Natural killer cell (primary cell): ENCODE measurements at regions not wholly inside any gene's neighbourhood (a gene's known extent, or its start where the extent isn't known, plus 50 kb on each side); places are given as distances from the start of the nearest gene placed in this dataset.

ENCODE experiments used
- ATAC-seq, 3 donors: fragments of 150-1000 bp in 2 of 3; fragments of 200-7000 bp in 1 of 3; cut with Tn5 transposase; 1 replicate in 1 of 3; 2 replicates in 2 of 3; pipeline ENCODE4 v1.10.0; 2021; ENCODE audit warnings: mild to moderate bottlenecking in 2 of 3, moderate library complexity in 2 of 3
- DNase-seq, 2 donors: peaks; one replicate each; pipeline versions ENCODE4 v3.0.0 to v3.0.0-alpha.2; 2013 to 2021; ENCODE audit warnings: mixed read lengths in 1 of 2
- H3K27ac ChIP-seq: one replicate; pipeline ENCODE4 v1.5.1; 2013; ENCODE audit warnings: mild to moderate bottlenecking, low read length
- H3K27me3 ChIP-seq: one replicate; pipeline ENCODE4 v1.6.1; 2013; ENCODE audit warnings: low read length; ENCODE audit not compliant: control insufficient read depth, insufficient read depth
- H3K36me3 ChIP-seq: one replicate; pipeline ENCODE4 v1.6.1; 2013; ENCODE audit warnings: low read length; ENCODE audit not compliant: control insufficient read depth, insufficient read depth
- H3K4me1 ChIP-seq: one replicate; pipeline ENCODE4 v1.6.1; 2013; ENCODE audit warnings: low read length; ENCODE audit not compliant: control insufficient read depth, insufficient read depth
- H3K4me3 ChIP-seq: one replicate; pipeline ENCODE4 v1.5.1; 2013; ENCODE audit warnings: low read length
- H3K9me3 ChIP-seq: one replicate; pipeline ENCODE4 v1.6.1; 2013; ENCODE audit warnings: low read length; ENCODE audit not compliant: control insufficient read depth, insufficient read depth
- H3K27ac Mint-ChIP-seq, 2 donors: one replicate each; pipeline ENCODE4 v1.8.0; 2022; ENCODE audit warnings: mild to moderate bottlenecking in 2 of 2, mixed read lengths in 2 of 2, moderate library complexity in 1 of 2
- H3K27me3 Mint-ChIP-seq, 2 donors: one replicate each; pipeline ENCODE4 v1.8.0; 2022; ENCODE audit warnings: low read depth in 2 of 2, mixed read lengths in 2 of 2
- H3K36me3 Mint-ChIP-seq: one replicate; pipeline ENCODE4 v1.8.0; 2022; ENCODE audit warnings: mixed read lengths
- H3K4me1 Mint-ChIP-seq, 2 donors: one replicate each; pipeline ENCODE4 v1.8.0; 2022; ENCODE audit warnings: mixed read lengths in 2 of 2
- H3K4me3 Mint-ChIP-seq: one replicate; pipeline ENCODE4 v1.8.0; 2022; ENCODE audit warnings: mild to moderate bottlenecking, moderate library complexity, mixed read lengths
- H3K9me3 Mint-ChIP-seq, 2 donors: one replicate each; pipeline ENCODE4 v1.8.0; 2022; ENCODE audit warnings: mixed read lengths in 2 of 2
- CTCF ChIP-seq: fragments of 200-600 bp; IDR thresholded peaks from one replicate; pipeline ENCODE4 v1.8.0; 2022; ENCODE audit warnings: antibody characterized with exemption
- WGBS: methylation state at CpG from one replicate; pipeline ENCODE4 v1.1.7; 2013; ENCODE audit warnings: missing lambda C conversion rate; ENCODE audit not compliant: insufficient coverage; 5-methylcytosine and 5-hydroxymethylcytosine counted together
- intact Hi-C: fragments of 100-400 bp; cut with micrococcal nuclease; formaldehyde crosslinking; loops from one replicate; pipeline ENCODE4 v1.14.2; 2022

- Histone ChIP-seq H3K9me3 (no peaks in the 10 kb centered on the region), H3K27me3 (no peaks in the 10 kb centered on the region), H3K4me3 (no peak overlapping the region), H3K36me3 (no peaks in the 10 kb centered on the region), H3K4me1 (peaks cover 26% of the 10 kb centered on the region), H3K27ac (no peak overlapping the region)
- H3K9me3 Mint-ChIP-seq = no peaks in the 10 kb centered on the region
- no peak for TF ChIP-seq CTCF
- no peak for ATAC-seq
- H3K27me3 Mint-ChIP-seq = no peaks in the 10 kb centered on the region
- H3K4me1 Mint-ChIP-seq = peaks cover 41 to 71% of the 10 kb centered on the region in 2 donors
- H3K27ac Mint-ChIP-seq = peak overlapping the region in 1 of 2 donors; percentile 12
- no peaks in the 10 kb centered on the region for H3K36me3 Mint-ChIP-seq
- no peak for DNase-seq
- 29% methylated on average over 1 of the region's 5 CpGs for WGBS
- intact Hi-C loops = no loop called here
- H3K4me3 Mint-ChIP-seq = no peak overlapping the region
Measured at GRCh38 chr1:185408700-185409270, 91.7 kb upstream of the IVNS1ABP start.

GRCh38 chr1:185406691-185407009 lies 89.6 kb upstream of the IVNS1ABP start:
- no peak for ATAC-seq
- Histone ChIP-seq H3K4me1 (peaks cover 18% of the 10 kb centered on the region), H3K36me3 (no peaks in the 10 kb centered on the region), H3K4me3 (no peak overlapping the region), H3K27me3 (no peaks in the 10 kb centered on the region), H3K9me3 (no peaks in the 10 kb centered on the region), H3K27ac (no peak overlapping the region)
- Mint-ChIP-seq H3K9me3 (no peaks in the 10 kb centered on the region), H3K27me3 (no peaks in the 10 kb centered on the region), H3K4me1 (peaks cover 40 to 68% of the 10 kb centered on the region in 2 donors), H3K27ac (peak overlapping the region in 1 of 2 donors; percentile 78), H3K4me3 (no peak overlapping the region), H3K36me3 (no peaks in the 10 kb centered on the region)
- no CpG with 5 or more reads among the region's 1 CpG for WGBS
- no peak for DNase-seq
- intact Hi-C loops = no loop called here
- TF ChIP-seq CTCF = no peak

GRCh38 chr1:185406006-185406690 lies 89.1 kb upstream of the IVNS1ABP start:
- no peaks in the 10 kb centered on the region for H3K27me3 ChIP-seq
- TF ChIP-seq CTCF = no peak
- H3K27ac ChIP-seq = no peak overlapping the region
- Mint-ChIP-seq H3K36me3 (no peaks in the 10 kb centered on the region), H3K9me3 (no peaks in the 10 kb centered on the region), H3K4me3 (no peak overlapping the region), H3K4me1 (peaks cover 40 to 64% of the 10 kb centered on the region in 2 donors), H3K27me3 (no peaks in the 10 kb centered on the region), H3K27ac (peak overlapping the region in 1 of 2 donors; percentile 78)
- ATAC-seq (no peak), DNase-seq (no peak)
- H3K4me3 ChIP-seq = no peak overlapping the region
- 86% methylated on average over 3 of the region's 3 CpGs for WGBS
- H3K4me1 ChIP-seq = peaks cover 18% of the 10 kb centered on the region
- H3K36me3 ChIP-seq = no peaks in the 10 kb centered on the region
- H3K9me3 ChIP-seq = no peaks in the 10 kb centered on the region
- intact Hi-C loops = no loop called here
